ENCODE measurements at regions not wholly inside any gene's neighbourhood (a gene's known extent, or its start where the extent isn't known, plus 50 kb on each side); places are given as distances from the start of the nearest gene placed in this dataset.

DNA sequence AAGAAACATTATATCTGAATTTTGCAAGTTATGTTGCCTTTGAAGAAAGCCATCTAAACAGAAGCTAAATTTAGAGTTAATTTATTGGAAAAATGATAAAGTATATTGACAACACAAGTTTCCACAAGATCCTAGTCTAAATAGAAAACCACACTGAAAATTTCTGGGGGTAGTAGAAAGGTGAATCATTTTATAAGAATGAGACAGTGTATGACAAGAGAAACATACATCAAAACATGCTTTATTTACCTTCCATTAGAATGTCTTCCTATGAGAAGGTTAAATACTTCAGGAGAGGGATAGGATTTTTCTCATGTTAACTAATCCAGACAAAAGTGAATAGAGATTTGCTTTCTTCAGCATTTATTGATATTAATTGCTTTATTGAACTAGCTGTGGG lies 1389.8 kb upstream of the ZEB2 start:
- no peaks in the 10 kb centered on the region for H3K36me3 ChIP-seq
- no peaks in the 10 kb centered on the region for H3K27me3 ChIP-seq
- H3K4me3 ChIP-seq: no peak overlapping the region
- DNase-seq: no peak
- intact Hi-C loops (cut with DNase I): no loop called here
- H3K4me1 ChIP-seq (ENCODE audit: insufficient read depth): no peaks in the 10 kb centered on the region
- H3K27ac ChIP-seq: no peak overlapping the region
- H3K9me3 ChIP-seq: no peaks in the 10 kb centered on the region
- TF ChIP-seq POLR2A (IDR thresholded peaks at IDR 0.05) (no peak), EP300 (IDR thresholded peaks at IDR 0.05) (no peak)
- TF ChIP-seq, protein P1, sequence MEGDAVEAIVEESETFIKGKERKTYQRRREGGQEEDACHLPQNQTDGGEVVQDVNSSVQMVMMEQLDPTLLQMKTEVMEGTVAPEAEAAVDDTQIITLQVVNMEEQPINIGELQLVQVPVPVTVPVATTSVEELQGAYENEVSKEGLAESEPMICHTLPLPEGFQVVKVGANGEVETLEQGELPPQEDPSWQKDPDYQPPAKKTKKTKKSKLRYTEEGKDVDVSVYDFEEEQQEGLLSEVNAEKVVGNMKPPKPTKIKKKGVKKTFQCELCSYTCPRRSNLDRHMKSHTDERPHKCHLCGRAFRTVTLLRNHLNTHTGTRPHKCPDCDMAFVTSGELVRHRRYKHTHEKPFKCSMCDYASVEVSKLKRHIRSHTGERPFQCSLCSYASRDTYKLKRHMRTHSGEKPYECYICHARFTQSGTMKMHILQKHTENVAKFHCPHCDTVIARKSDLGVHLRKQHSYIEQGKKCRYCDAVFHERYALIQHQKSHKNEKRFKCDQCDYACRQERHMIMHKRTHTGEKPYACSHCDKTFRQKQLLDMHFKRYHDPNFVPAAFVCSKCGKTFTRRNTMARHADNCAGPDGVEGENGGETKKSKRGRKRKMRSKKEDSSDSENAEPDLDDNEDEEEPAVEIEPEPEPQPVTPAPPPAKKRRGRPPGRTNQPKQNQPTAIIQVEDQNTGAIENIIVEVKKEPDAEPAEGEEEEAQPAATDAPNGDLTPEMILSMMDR (IDR thresholded peaks at IDR 0.05): no peak

DNA sequence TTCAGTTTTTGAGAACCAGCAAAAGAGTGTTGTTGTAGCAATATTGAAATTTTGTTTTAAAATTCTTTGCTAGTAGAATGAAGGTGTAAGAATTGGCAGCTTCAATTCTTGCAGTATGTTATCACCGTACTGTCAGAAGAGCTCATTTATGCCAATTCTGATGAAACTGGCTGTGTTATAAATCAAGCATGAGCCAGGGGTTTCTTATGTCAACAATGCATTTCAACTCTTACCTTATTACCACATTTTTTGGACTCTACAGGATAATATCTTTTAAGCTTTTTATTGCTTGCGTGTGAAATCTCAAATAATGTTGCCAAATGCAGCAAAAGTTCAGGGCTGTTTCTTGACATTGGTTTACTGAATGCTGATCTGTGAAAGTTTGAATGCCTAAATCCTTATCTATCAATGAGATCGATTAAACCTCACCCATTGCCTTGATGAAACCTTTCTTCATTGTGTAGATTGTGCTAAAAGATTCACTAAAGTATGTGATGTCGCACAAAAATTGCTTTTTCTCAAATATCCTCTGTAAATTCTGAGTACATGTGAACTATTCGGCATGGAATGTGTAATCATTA lies 1389.3 kb upstream of the ZEB2 start:
- WGBS, 3 donors: 38 to 64% (median 52%) methylated on average over 5 of the region's 5 CpGs
- H3K36me3 ChIP-seq: no peaks in the 10 kb centered on the region
- DNase-seq: no peak
- no peaks in the 10 kb centered on the region for H3K9me3 ChIP-seq
- intact Hi-C loops (cut with DNase I): no loop called here
- H3K27me3 ChIP-seq: no peaks in the 10 kb centered on the region
- no peak for TF ChIP-seq POLR2A (IDR thresholded peaks at IDR 0.05)
- TF ChIP-seq EP300 (IDR thresholded peaks at IDR 0.05): no peak
- TF ChIP-seq, protein P1 (IDR thresholded peaks at IDR 0.05): no peak
- no peak overlapping the region for H3K4me3 ChIP-seq
- no peaks in the 10 kb centered on the region for H3K4me1 ChIP-seq (ENCODE audit: insufficient read depth)
- H3K27ac ChIP-seq: no peak overlapping the region

DNA sequence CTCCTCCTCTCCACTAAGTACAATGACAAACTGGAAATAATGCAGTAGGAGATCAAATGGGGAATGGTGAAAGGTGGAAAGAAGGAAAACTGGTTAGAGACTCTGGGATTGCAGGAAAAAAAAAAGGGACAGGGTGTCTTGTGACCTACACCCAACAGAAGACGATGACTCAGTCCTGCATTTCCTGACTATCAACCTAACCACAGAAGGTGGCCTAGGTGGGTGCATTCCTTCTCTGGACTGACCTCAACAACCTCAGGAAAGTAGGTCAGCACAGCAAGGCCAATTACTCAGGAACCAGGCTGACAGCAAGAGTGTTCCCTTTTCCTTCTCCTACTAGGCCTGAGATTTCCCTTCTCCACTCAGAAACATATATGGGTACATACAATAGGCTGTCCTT lies 1386.4 kb upstream of the ZEB2 start:
- WGBS, 3 donors: 88 to 97% (median 89%) methylated on average over 1 of the region's 1 CpG
- Histone ChIP-seq H3K4me3 (no peak overlapping the region), H3K9me3 (no peaks in the 10 kb centered on the region), H3K4me1 (ENCODE audit: insufficient read depth) (no peaks in the 10 kb centered on the region), H3K27ac (no peak overlapping the region), H3K36me3 (no peaks in the 10 kb centered on the region), H3K27me3 (no peaks in the 10 kb centered on the region)
- TF ChIP-seq, protein P1 (IDR thresholded peaks at IDR 0.05): no peak
- no peak for TF ChIP-seq EP300 (IDR thresholded peaks at IDR 0.05)
- no peak for TF ChIP-seq POLR2A (IDR thresholded peaks at IDR 0.05)
- intact Hi-C loops (cut with DNase I): no loop called here
- DNase-seq: no peak

DNA sequence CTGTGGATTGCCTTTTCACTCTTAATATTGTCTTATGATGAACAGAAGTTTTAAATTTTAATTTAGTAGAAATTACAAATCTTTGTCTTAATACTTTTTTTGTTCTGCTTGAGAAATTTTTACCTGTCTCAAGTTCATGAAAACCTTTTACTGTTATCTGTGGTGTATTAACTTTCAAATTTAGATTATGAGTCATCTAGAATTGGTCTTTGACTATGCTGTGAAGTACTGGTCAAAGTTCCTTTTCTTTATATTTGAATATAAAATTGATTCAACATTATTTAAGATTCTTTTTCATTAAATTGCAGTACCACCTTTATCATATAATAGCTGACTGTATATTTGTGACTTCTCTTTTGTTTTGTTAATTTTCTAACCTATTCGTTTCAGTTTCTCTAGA lies 1385.5 kb upstream of the ZEB2 start:
- no peaks in the 10 kb centered on the region for H3K36me3 ChIP-seq
- no peak overlapping the region for H3K4me3 ChIP-seq
- H3K27me3 ChIP-seq: no peaks in the 10 kb centered on the region
- no peaks in the 10 kb centered on the region for H3K9me3 ChIP-seq
- no peak for DNase-seq
- H3K4me1 ChIP-seq (ENCODE audit: insufficient read depth): no peaks in the 10 kb centered on the region
- intact Hi-C loops (cut with DNase I): no loop called here
- 90 to 98% (median 92%) methylated on average over 1 of the region's 1 CpG for WGBS, 3 donors
- H3K27ac ChIP-seq: no peak overlapping the region
- no peak for TF ChIP-seq POLR2A (IDR thresholded peaks at IDR 0.05)
- TF ChIP-seq EP300 (IDR thresholded peaks at IDR 0.05): no peak
- TF ChIP-seq, protein P1 (IDR thresholded peaks at IDR 0.05): no peak
